ENCODE measurements at regions not wholly inside any gene's neighbourhood (a gene's known extent, or its start where the extent isn't known, plus 50 kb on each side); places are given as distances from the start of the nearest gene placed in this dataset.
A peak's percentile ranks its signal among the peaks of the same experiment; 100 is the strongest.

DNA sequence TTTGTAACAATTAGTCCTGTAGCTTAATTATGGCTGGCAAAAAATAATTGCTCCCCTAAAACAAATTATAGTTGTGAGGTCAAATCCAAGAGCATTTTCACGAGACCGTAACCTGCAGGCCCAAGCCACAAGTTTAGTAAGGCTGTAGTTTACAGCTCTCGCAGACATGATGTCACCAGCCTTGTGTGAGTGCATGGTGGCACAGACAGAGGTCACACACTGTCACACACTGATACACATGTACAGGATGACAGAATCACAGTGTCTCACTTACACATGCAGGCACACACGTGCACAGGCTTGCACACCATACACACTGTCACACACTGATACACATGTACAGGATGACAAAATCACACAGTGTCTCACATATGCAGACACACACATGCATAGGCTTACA is 518.8 kb downstream of the IRX1 start:
- H3K27me3 ChIP-seq (ENCODE audit: insufficient read depth, low read length, poor library complexity, severe bottlenecking), result no peaks in the 10 kb centered on the region
- no peaks in the 10 kb centered on the region for H3K27me3 Mint-ChIP-seq
- no peaks in the 10 kb centered on the region for H3K36me3 Mint-ChIP-seq
- POLR2A ChIA-PET, result no interaction called here
- CTCF ChIA-PET, result no interaction called here
- H3K4me3 Mint-ChIP-seq, result no peak overlapping the region
- H3K9me3 ChIP-seq (ENCODE audit: low read length), result no peaks in the 10 kb centered on the region
- H3K27ac ChIP-seq (ENCODE audit: low read depth, low read length), result no peak overlapping the region
- no peaks in the 10 kb centered on the region for H3K36me3 ChIP-seq (ENCODE audit: insufficient read depth, low read length)
- DNase-seq, result no peak
- no peak overlapping the region for H3K27ac Mint-ChIP-seq
- peaks cover 4 to 12% (median 10%) of the 10 kb centered on the region in 5 donors for H3K9me3 Mint-ChIP-seq
- no peaks in the 10 kb centered on the region for H3K4me1 Mint-ChIP-seq
- no peaks in the 10 kb centered on the region for H3K4me1 ChIP-seq (ENCODE audit: insufficient read depth, low read length)
- no peak overlapping the region for H3K4me3 ChIP-seq (ENCODE audit: low read length)

GRCh38 chr5:4116834-4117233 is 521.2 kb downstream of the IRX1 start:
- H3K27ac Mint-ChIP-seq, result no peak overlapping the region
- no peaks in the 10 kb centered on the region for H3K36me3 ChIP-seq (ENCODE audit: insufficient read depth, low read length)
- peaks cover 10 to 20% (median 13%) of the 10 kb centered on the region in 5 donors for H3K9me3 Mint-ChIP-seq
- H3K4me3 Mint-ChIP-seq, result no peak overlapping the region
- peaks cover 0 to 3% (median 0%) of the 10 kb centered on the region in 3 donors for H3K36me3 Mint-ChIP-seq
- H3K27me3 Mint-ChIP-seq, result no peaks in the 10 kb centered on the region
- H3K4me3 ChIP-seq (ENCODE audit: low read length), result no peak overlapping the region
- ChIA-PET POLR2A (no interaction called here), CTCF (no interaction called here)
- no peaks in the 10 kb centered on the region for H3K4me1 ChIP-seq (ENCODE audit: insufficient read depth, low read length)
- no peaks in the 10 kb centered on the region for H3K9me3 ChIP-seq (ENCODE audit: low read length)
- H3K4me1 Mint-ChIP-seq, result no peaks in the 10 kb centered on the region
- no peak for DNase-seq
- no peak overlapping the region for H3K27ac ChIP-seq (ENCODE audit: low read depth, low read length)
- no peaks in the 10 kb centered on the region for H3K27me3 ChIP-seq (ENCODE audit: insufficient read depth, low read length, poor library complexity, severe bottlenecking)

DNA sequence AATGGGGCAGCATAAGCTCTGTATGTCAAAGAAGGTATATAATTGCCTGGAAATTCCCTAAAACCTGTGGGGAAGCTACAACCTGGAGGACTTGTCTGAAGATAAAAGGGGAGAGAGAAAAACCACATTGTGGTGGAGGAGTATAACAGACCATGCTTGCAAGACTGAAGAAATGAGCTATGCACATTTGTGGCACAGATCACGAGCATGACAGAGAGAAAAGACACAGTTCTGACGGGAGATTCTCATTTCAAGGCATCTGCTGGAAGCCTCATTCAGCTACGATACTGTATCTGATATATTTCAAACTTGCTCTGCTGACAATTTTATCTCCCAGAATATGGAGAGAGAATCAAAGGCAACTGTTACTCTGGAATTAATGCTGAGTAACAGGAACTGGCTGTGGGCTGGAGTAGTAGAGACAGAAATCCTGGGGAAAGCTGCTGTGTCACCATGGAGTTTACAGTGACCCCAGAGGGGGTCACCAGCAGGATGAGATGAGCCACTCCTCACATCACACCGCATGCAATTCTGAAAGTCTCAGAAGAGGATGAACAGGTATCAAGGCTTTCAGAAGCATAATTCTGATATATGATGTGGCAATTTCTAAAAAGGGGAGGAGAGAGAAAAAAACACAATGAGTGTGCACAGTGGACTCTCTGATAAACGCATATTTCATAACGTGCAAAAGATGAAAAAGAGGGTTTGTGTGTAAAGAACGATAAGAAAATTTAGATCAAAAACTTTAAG is 528.8 kb downstream of the IRX1 start:
- no peak for DNase-seq
- ChIA-PET CTCF (no interaction called here), POLR2A (no interaction called here)
- Mint-ChIP-seq H3K27me3 (no peaks in the 10 kb centered on the region), H3K4me1 (no peaks in the 10 kb centered on the region), H3K36me3 (peaks cover 0 to 3% (median 0%) of the 10 kb centered on the region in 3 donors), H3K27ac (no peak overlapping the region), H3K4me3 (no peak overlapping the region), H3K9me3 (peaks cover 12 to 21% (median 18%) of the 10 kb centered on the region in 5 donors)
- H3K9me3 ChIP-seq (ENCODE audit: low read length), result no peaks in the 10 kb centered on the region
- no peak overlapping the region for H3K4me3 ChIP-seq (ENCODE audit: low read length)
- H3K36me3 ChIP-seq (ENCODE audit: insufficient read depth, low read length), result no peaks in the 10 kb centered on the region
- no peaks in the 10 kb centered on the region for H3K27me3 ChIP-seq (ENCODE audit: insufficient read depth, low read length, poor library complexity, severe bottlenecking)
- H3K27ac ChIP-seq (ENCODE audit: low read depth, low read length), result no peak overlapping the region
- H3K4me1 ChIP-seq (ENCODE audit: insufficient read depth, low read length), result no peaks in the 10 kb centered on the region

DNA sequence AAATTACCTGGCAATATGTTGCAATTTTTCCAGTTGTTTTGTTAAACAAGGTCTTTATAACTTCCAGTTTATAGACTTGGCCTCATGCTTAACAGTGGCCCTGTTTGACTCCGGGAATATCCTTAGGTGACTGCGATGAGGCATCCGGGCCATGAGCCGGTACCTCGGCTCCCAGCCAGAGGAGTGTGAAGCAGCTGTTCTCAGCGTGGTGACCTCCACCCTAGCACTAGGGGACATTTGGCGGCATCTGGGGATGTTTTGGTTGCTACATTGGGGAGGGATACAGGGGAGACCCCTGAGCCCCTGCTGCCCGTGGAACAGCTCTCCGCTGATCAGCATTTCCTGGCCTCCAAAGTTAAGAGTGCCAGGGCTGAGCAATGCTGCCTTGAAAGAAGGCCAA is 533.4 kb downstream of the IRX1 start:
- Histone ChIP-seq H3K4me1 (ENCODE audit: insufficient read depth, low read length) (no peaks in the 10 kb centered on the region), H3K27me3 (ENCODE audit: insufficient read depth, low read length, poor library complexity, severe bottlenecking) (no peaks in the 10 kb centered on the region), H3K9me3 (ENCODE audit: low read length) (no peaks in the 10 kb centered on the region), H3K27ac (ENCODE audit: low read depth, low read length) (no peak overlapping the region), H3K36me3 (ENCODE audit: insufficient read depth, low read length) (no peaks in the 10 kb centered on the region), H3K4me3 (ENCODE audit: low read length) (no peak overlapping the region)
- POLR2A ChIA-PET, result no interaction called here
- CTCF ChIA-PET, result no interaction called here
- no peaks in the 10 kb centered on the region for H3K4me1 Mint-ChIP-seq
- DNase-seq, result no peak
- H3K27ac Mint-ChIP-seq, result no peak overlapping the region
- H3K27me3 Mint-ChIP-seq, result no peaks in the 10 kb centered on the region
- no peak overlapping the region for H3K4me3 Mint-ChIP-seq
- peaks cover 4 to 37% (median 16%) of the 10 kb centered on the region in 5 donors for H3K9me3 Mint-ChIP-seq
- no peaks in the 10 kb centered on the region for H3K36me3 Mint-ChIP-seq

DNA sequence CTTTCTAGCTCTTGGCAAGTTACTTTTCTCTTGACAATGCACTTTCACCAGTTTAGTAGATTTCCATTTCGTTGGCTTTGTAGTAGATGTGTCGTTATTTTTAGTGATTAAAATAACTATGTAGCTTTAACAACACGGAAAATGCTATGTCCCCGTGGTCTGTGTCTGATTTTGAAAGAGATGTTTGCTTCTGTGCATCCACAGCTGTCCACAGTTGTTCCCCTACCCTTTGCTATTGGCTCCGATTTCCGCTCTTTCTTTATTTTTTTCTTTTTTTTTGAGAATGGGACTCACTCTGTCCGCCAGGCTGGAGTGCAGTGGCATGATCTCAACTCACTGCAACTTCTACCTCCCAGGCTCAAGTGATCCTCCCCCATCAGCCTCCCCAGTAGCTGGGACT is 533.9 kb downstream of the IRX1 start:
- no peaks in the 10 kb centered on the region for H3K4me1 Mint-ChIP-seq
- H3K36me3 ChIP-seq (ENCODE audit: insufficient read depth, low read length), result no peaks in the 10 kb centered on the region
- H3K4me1 ChIP-seq (ENCODE audit: insufficient read depth, low read length), result no peaks in the 10 kb centered on the region
- no peaks in the 10 kb centered on the region for H3K27me3 ChIP-seq (ENCODE audit: insufficient read depth, low read length, poor library complexity, severe bottlenecking)
- H3K27me3 Mint-ChIP-seq, result no peaks in the 10 kb centered on the region
- H3K4me3 ChIP-seq (ENCODE audit: low read length), result no peak overlapping the region
- no peak for DNase-seq
- H3K9me3 Mint-ChIP-seq, result peaks cover 2 to 32% (median 14%) of the 10 kb centered on the region in 5 donors
- POLR2A ChIA-PET, result no interaction called here
- no peaks in the 10 kb centered on the region for H3K9me3 ChIP-seq (ENCODE audit: low read length)
- no peak overlapping the region for H3K27ac ChIP-seq (ENCODE audit: low read depth, low read length)
- H3K36me3 Mint-ChIP-seq, result no peaks in the 10 kb centered on the region
- no peak overlapping the region for H3K4me3 Mint-ChIP-seq
- CTCF ChIA-PET, result no interaction called here
- no peak overlapping the region for H3K27ac Mint-ChIP-seq

GRCh38 chr5:4130819-4131218 is 535.2 kb downstream of the IRX1 start:
- H3K4me3 Mint-ChIP-seq, result no peak overlapping the region
- Histone ChIP-seq H3K27ac (ENCODE audit: low read depth, low read length) (no peak overlapping the region), H3K9me3 (ENCODE audit: low read length) (no peaks in the 10 kb centered on the region), H3K4me1 (ENCODE audit: insufficient read depth, low read length) (no peaks in the 10 kb centered on the region), H3K36me3 (ENCODE audit: insufficient read depth, low read length) (no peaks in the 10 kb centered on the region), H3K27me3 (ENCODE audit: insufficient read depth, low read length, poor library complexity, severe bottlenecking) (no peaks in the 10 kb centered on the region), H3K4me3 (ENCODE audit: low read length) (no peak overlapping the region)
- peaks cover 1 to 28% (median 10%) of the 10 kb centered on the region in 5 donors for H3K9me3 Mint-ChIP-seq
- no peak for DNase-seq
- POLR2A ChIA-PET, result no interaction called here
- H3K36me3 Mint-ChIP-seq, result no peaks in the 10 kb centered on the region
- H3K27me3 Mint-ChIP-seq, result no peaks in the 10 kb centered on the region
- no peak overlapping the region for H3K27ac Mint-ChIP-seq
- CTCF ChIA-PET, result no interaction called here
- H3K4me1 Mint-ChIP-seq, result no peaks in the 10 kb centered on the region

DNA sequence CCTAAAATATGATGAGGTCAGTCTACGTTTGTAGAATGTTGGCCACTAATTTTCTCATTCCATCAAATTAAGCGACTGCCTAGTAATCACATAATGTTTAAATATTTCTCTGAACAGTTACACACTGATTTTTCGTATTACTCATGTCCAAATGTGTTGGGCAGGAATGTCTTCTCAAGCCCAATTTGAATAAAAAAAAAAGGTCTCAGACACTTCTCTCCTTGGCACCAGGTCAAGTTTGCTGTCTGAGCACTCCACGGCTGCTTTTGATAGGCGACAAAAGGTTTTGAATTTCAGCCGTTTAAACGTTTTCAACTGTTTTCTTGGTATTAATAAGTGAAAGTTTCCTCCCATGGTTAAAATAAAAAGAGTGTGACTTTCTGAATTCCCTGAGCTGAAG is 542.1 kb downstream of the IRX1 start:
- CTCF ChIA-PET, result no interaction called here
- Histone ChIP-seq H3K4me1 (ENCODE audit: insufficient read depth, low read length) (no peaks in the 10 kb centered on the region), H3K4me3 (ENCODE audit: low read length) (no peak overlapping the region), H3K9me3 (ENCODE audit: low read length) (no peaks in the 10 kb centered on the region), H3K27me3 (ENCODE audit: insufficient read depth, low read length, poor library complexity, severe bottlenecking) (no peaks in the 10 kb centered on the region), H3K36me3 (ENCODE audit: insufficient read depth, low read length) (no peaks in the 10 kb centered on the region), H3K27ac (ENCODE audit: low read depth, low read length) (no peak overlapping the region)
- Mint-ChIP-seq H3K27me3 (no peaks in the 10 kb centered on the region), H3K4me3 (no peak overlapping the region), H3K36me3 (peaks cover 0 to 2% (median 0%) of the 10 kb centered on the region in 3 donors), H3K4me1 (no peaks in the 10 kb centered on the region), H3K9me3 (peaks cover 6 to 23% (median 12%) of the 10 kb centered on the region in 5 donors), H3K27ac (no peak overlapping the region)
- POLR2A ChIA-PET, result no interaction called here
- no peak for DNase-seq

DNA sequence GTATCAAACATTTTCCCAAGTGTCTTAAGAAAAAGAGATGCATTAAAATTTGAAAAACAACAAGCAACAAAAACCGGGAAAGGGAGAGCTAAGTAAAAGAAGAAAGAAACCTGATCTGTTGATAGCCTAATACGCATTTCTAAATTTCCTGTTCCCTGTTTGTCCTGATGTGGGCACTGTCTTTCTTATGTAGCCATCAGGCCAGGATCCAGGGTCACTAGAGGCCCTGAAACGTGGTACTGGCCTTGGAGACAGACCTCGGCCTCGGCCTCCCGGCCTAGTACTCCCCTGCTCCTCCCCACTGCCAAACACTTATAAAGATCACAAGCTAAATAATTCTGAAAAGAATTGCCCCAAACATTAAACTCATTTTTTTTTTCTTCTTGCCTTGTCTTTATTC is 547.2 kb downstream of the IRX1 start:
- Mint-ChIP-seq H3K4me1 (no peaks in the 10 kb centered on the region), H3K4me3 (no peak overlapping the region), H3K27me3 (no peaks in the 10 kb centered on the region), H3K27ac (peak overlapping the region in 1 of 8 donors; percentile 58), H3K9me3 (peaks cover 9 to 25% (median 15%) of the 10 kb centered on the region in 5 donors), H3K36me3 (peaks cover 0 to 4% (median 0%) of the 10 kb centered on the region in 3 donors)
- Histone ChIP-seq H3K27me3 (ENCODE audit: insufficient read depth, low read length, poor library complexity, severe bottlenecking) (no peaks in the 10 kb centered on the region), H3K27ac (ENCODE audit: low read depth, low read length) (no peak overlapping the region), H3K4me3 (ENCODE audit: low read length) (no peak overlapping the region), H3K4me1 (ENCODE audit: insufficient read depth, low read length) (no peaks in the 10 kb centered on the region), H3K36me3 (ENCODE audit: insufficient read depth, low read length) (no peaks in the 10 kb centered on the region), H3K9me3 (ENCODE audit: low read length) (no peaks in the 10 kb centered on the region)
- ChIA-PET POLR2A (no interaction called here), CTCF (no interaction called here)
- DNase-seq, result no peak

Measured in CD8-positive, alpha-beta memory T cell (primary cell).